Thymus (tissue), 11 donors: ENCODE measurements at regions not wholly inside any gene's neighbourhood (a gene's known extent, or its start where the extent isn't known, plus 50 kb on each side); places are given as distances from the start of the nearest gene placed in this dataset.

ENCODE experiments used
- DNase-seq, 9 donors: peaks; one replicate each; pipeline ENCODE4 v3.0.0-alpha.2; 2013; ENCODE audit warnings: low spot score in 9 of 9, low read depth in 6 of 9, missing footprints in 1 of 9
- H3K27ac ChIP-seq, 2 donors: one replicate each; pipeline ENCODE4 v1.5.1; 2013; ENCODE audit warnings: control low read depth in 1 of 2, low read depth in 1 of 2, low read length in 1 of 2, mild to moderate bottlenecking in 1 of 2, moderate library complexity in 1 of 2
- H3K27me3 ChIP-seq, 2 donors: one replicate each; pipeline ENCODE4 v1.5.1; 2013; ENCODE audit warnings: low read length in 1 of 2; ENCODE audit not compliant: control insufficient read depth in 2 of 2, insufficient read depth in 1 of 2
- H3K36me3 ChIP-seq, 2 donors: one replicate each; pipeline ENCODE4 v1.5.1; 2013; ENCODE audit warnings: low read length in 1 of 2, mild to moderate bottlenecking in 1 of 2, moderate library complexity in 1 of 2; ENCODE audit not compliant: control insufficient read depth in 2 of 2, insufficient read depth in 2 of 2
- H3K4me1 ChIP-seq, 2 donors: one replicate each; pipeline ENCODE4 v1.5.1; 2013; ENCODE audit warnings: low read length in 2 of 2; ENCODE audit not compliant: control insufficient read depth in 2 of 2, insufficient read depth in 2 of 2
- H3K4me3 ChIP-seq, 2 donors: one replicate each; pipeline ENCODE4 v1.5.1; 2013; ENCODE audit warnings: low read length in 2 of 2, control low read depth in 1 of 2, mild to moderate bottlenecking in 1 of 2
- H3K9me3 ChIP-seq, 2 donors: one replicate each; pipeline ENCODE4 v1.5.1; 2013; ENCODE audit warnings: low read length in 1 of 2, mild to moderate bottlenecking in 1 of 2; ENCODE audit not compliant: control insufficient read depth in 2 of 2, insufficient read depth in 1 of 2
- WGBS: extraction: QIAGEN DNeasy Blood & Tissue Kit; methylation state at CpG from one replicate; pipeline ENCODE4 v1.1.7; 2013; 5-methylcytosine and 5-hydroxymethylcytosine counted together
- donor health status: healthy.

- H3K27me3 ChIP-seq = no peaks in the 10 kb centered on the region
- 94% methylated on average over 6 of the region's 6 CpGs for WGBS
- H3K9me3 ChIP-seq = no peaks in the 10 kb centered on the region
- no peak overlapping the region for H3K4me3 ChIP-seq
- DNase-seq = no peak
- H3K27ac ChIP-seq = no peak overlapping the region
- H3K4me1 ChIP-seq = no peaks in the 10 kb centered on the region
- no peaks in the 10 kb centered on the region for H3K36me3 ChIP-seq
These were observed 118.3 kb downstream of the CCER1 start for GRCh38 chr12:90836689-90837088.

- Histone ChIP-seq H3K4me1 (no peaks in the 10 kb centered on the region), H3K4me3 (no peak overlapping the region), H3K27me3 (no peaks in the 10 kb centered on the region), H3K27ac (no peak overlapping the region), H3K36me3 (no peaks in the 10 kb centered on the region), H3K9me3 (no peaks in the 10 kb centered on the region)
- 40% methylated on average over 2 of the region's 2 CpGs for WGBS
- no peak for DNase-seq
These were observed 121.7 kb downstream of the CCER1 start for GRCh38 chr12:90833228-90833627.

DNA sequence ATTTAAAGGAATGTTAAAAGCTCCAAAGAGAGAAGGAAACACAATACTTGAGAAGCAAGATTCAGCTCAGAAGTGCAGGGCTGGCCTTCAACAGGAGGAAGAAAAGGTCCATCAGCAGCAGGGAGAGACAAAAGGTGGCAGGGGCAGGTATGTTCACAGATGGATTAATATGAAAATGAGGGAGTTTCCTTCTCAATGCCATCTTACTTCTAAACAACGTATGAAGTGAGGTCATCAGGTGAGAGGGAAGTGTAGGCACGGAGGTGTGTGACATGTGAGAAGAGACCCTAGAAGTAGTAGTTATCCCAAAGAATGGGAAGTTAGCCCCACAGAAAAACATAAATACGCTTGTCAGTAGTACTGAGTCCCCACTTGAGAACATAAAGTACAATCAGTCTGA is 122.5 kb downstream of the CCER1 start:
- no peak overlapping the region for H3K4me3 ChIP-seq
- H3K27ac ChIP-seq = no peak overlapping the region
- H3K36me3 ChIP-seq = no peaks in the 10 kb centered on the region
- no peaks in the 10 kb centered on the region for H3K9me3 ChIP-seq
- H3K27me3 ChIP-seq = no peaks in the 10 kb centered on the region
- no peaks in the 10 kb centered on the region for H3K4me1 ChIP-seq
- 92% methylated on average over 3 of the region's 3 CpGs for whole genome bisulfite sequencing
- DNase-seq = no peak

- 93% methylated on average over 1 of the region's 1 CpG for whole genome bisulfite sequencing
These were observed 123.3 kb downstream of the CCER1 start for GRCh38 chr12:90831712-90832111.

DNA sequence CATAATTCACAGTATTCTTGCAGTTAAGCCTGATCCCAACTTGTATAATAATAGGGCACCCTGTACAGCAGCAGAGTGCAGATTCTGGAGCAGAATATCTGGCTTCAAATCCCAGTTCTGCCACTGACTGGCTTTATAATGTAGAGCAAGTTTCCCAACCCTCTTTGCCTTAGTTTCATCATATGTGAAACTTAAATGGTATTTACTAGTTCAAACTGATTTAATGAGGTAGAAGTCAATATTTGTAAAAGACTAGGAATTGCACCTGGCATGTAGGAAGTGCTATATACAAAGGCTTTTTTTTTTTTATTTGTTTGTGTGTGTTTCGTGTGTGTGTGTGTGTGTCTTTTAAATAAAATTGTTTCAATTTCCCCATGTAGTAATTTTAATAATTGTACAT is 125.9 kb downstream of the CCER1 start:
- Histone ChIP-seq H3K9me3 (peaks cover 0 to 6% of the 10 kb centered on the region in 2 donors), H3K27ac (no peak overlapping the region), H3K4me3 (no peak overlapping the region), H3K36me3 (no peaks in the 10 kb centered on the region), H3K4me1 (no peaks in the 10 kb centered on the region), H3K27me3 (no peaks in the 10 kb centered on the region)
- 93% methylated on average over 1 of the region's 1 CpG for WGBS
- no peak for DNase-seq

More at GRCh38 chr12:90831712-90832111, 123.3 kb downstream of the CCER1 start:
- Histone ChIP-seq H3K36me3 (no peaks in the 10 kb centered on the region), H3K4me1 (no peaks in the 10 kb centered on the region), H3K9me3 (no peaks in the 10 kb centered on the region), H3K27me3 (no peaks in the 10 kb centered on the region), H3K27ac (no peak overlapping the region), H3K4me3 (no peak overlapping the region)
- DNase-seq = no peak

DNA sequence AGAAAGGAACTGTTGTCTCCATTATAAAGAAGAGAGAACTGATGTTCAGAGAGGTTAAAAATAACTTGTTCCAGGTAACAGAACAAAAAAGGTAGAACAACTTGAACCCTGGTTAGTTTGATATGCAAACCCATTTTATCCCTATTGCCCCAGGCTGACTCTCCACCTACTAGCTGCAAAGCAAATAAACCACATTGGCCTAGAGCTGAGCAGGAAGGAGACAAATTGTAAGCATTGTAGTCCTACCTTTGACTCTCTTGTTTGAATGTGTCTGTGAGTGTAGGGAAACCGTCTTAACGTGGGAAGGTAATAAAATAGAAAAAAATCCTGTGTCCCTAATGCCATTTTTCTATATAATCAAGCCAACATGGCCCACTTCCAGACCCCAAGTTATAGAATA is 126.4 kb downstream of the CCER1 start:
- WGBS = 67% methylated on average over 2 of the region's 2 CpGs

DNA sequence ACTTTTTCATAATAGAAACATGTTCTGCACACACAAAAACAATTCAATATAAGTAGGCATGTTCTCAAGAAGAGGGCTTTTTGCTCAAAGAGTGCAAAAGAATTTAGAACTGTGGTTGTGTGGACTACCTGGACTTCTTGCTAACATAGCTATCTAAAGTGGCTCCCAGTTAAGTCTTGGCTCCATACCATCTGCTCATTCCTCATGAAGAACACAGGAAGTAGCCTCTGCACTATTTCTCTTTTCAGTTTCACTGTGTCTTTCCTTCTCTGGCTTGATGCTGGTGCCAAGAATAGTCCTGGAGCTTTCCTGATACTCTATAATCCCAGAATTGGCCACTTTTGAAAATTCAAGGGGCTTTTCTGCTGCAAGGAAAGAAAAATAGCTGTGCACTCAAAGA is 127.4 kb downstream of the CCER1 start:
- no peak for DNase-seq
- H3K36me3 ChIP-seq = no peaks in the 10 kb centered on the region

More for the DNA sequence above, 126.4 kb downstream of the CCER1 start:
- Histone ChIP-seq H3K4me1 (no peaks in the 10 kb centered on the region), H3K27ac (no peak overlapping the region), H3K4me3 (no peak overlapping the region), H3K36me3 (no peaks in the 10 kb centered on the region), H3K27me3 (no peaks in the 10 kb centered on the region), H3K9me3 (peaks cover 0 to 6% of the 10 kb centered on the region in 2 donors)
- no peak for DNase-seq

GRCh38 chr12:90826036-90826435 is 128.9 kb downstream of the CCER1 start:
- DNase-seq = no peak
- H3K4me3 ChIP-seq = no peak overlapping the region
- no peaks in the 10 kb centered on the region for H3K27me3 ChIP-seq
- no peaks in the 10 kb centered on the region for H3K36me3 ChIP-seq
- H3K9me3 ChIP-seq = peaks cover 0 to 9% of the 10 kb centered on the region in 2 donors
- H3K4me1 ChIP-seq = no peaks in the 10 kb centered on the region
- H3K27ac ChIP-seq = no peak overlapping the region
- WGBS = 90% methylated on average over 3 of the region's 3 CpGs

More for the DNA sequence above, 127.4 kb downstream of the CCER1 start:
- H3K9me3 ChIP-seq = peaks cover 0 to 9% of the 10 kb centered on the region in 2 donors
- H3K4me3 ChIP-seq = no peak overlapping the region
- H3K27ac ChIP-seq = no peak overlapping the region
- no peaks in the 10 kb centered on the region for H3K27me3 ChIP-seq
- no peaks in the 10 kb centered on the region for H3K4me1 ChIP-seq

- WGBS = 95% methylated on average over 32 of the region's 32 CpGs
- peaks cover 0 to 9% of the 10 kb centered on the region in 2 donors for H3K9me3 ChIP-seq
- no peaks in the 10 kb centered on the region for H3K4me1 ChIP-seq
- H3K27me3 ChIP-seq = no peaks in the 10 kb centered on the region
- H3K27ac ChIP-seq = no peak overlapping the region
- DNase-seq = no peak
- H3K4me3 ChIP-seq = no peak overlapping the region
- H3K36me3 ChIP-seq = no peaks in the 10 kb centered on the region
These were observed 131.1 kb downstream of the CCER1 start for GRCh38 chr12:90823859-90824258.

DNA sequence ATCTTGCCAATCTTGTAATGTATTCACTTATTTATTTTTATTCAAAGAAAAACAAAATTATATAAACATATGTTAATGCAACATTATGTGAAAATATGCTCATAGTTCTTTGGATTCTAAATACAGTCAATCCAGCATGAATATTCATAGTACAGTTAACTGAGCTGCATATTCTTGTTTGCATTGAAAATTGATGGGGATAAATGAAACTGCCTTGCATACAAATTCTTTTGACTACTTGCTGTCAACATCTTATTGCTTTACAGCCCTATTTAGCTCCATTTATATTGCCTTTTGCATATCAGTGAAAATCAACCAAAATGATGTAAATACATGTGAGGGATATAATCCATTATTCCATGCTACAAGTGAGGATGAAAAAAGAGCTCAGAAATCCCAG is 135.3 kb downstream of the CCER1 start:
- Histone ChIP-seq H3K36me3 (no peaks in the 10 kb centered on the region), H3K27ac (no peak overlapping the region), H3K9me3 (peaks cover 0 to 5% of the 10 kb centered on the region in 2 donors), H3K27me3 (no peaks in the 10 kb centered on the region), H3K4me1 (no peaks in the 10 kb centered on the region), H3K4me3 (no peak overlapping the region)
- DNase-seq = no peak
